ENCODE measurements at regions not wholly inside any gene's neighbourhood (a gene's known extent, or its start where the extent isn't known, plus 50 kb on each side); places are given as distances from the start of the nearest gene placed in this dataset.

DNA sequence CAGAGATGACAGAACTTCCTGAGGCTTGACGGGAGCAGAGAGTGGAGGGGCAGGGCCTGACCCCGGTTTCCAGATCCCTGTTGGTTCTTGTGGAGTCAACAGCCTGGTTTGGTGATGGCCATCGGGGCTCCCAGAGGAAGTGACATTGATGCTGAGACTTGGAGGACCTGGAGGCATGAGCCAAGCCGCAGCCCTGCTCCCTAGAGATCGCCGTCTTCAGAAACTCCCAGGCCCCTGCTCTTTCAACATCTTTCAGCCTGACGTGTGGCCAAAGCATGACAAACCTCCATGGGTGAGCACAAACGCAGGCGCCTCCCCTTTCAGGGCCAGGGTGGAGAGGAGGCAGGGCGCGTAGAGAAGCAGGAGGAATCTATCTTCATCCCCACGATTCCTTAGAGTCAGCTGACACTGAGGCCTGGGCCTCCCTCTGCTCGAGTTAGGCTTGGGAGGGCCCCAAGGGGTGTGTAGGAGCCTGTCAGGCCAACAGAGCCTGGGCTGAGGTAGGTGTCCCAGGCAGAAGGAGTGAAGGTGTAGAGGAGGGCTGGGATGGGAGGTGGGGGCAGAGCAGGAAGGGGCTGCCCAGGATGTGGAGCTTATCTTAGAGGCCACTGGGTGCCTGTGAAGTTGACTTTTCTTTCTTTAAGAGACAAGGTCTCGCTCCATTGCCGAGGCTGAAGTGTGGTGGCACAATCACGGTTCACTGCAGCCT, 56.1 kb upstream of the MED9 start:
- Histone ChIP-seq H3K9me2 (ENCODE audit: insufficient read depth) (no peaks in the 10 kb centered on the region), H3K4me2 (ENCODE audit: low read length) (no peak overlapping the region), H4K20me1 (ENCODE audit: insufficient read depth) (no peaks in the 10 kb centered on the region), H3K36me3 (ENCODE audit: control insufficient read depth in 1 of 2, insufficient read depth in 2 of 2, low read length in 2 of 2) (no peaks in the 10 kb centered on the region), H3K27ac (ENCODE audit: low read depth, low read length) (no peak overlapping the region), H3K4me1 (ENCODE audit: control insufficient read depth in 1 of 2, insufficient read depth in 2 of 2, low read length in 2 of 2) (peaks cover 2 to 16% of the 10 kb centered on the region in 2 experiments; a peak in 3 of 4 replicates), H3K27me3 (ENCODE audit: insufficient read depth, low read length) (no peaks in the 10 kb centered on the region), H3K9me3 (ENCODE audit: control insufficient read depth in 1 of 2, insufficient read depth in 1 of 2, low read depth in 1 of 2, low read length in 2 of 2) (peaks cover 16 to 22% of the 10 kb centered on the region in 2 experiments; a peak in 3 of 4 replicates), H3K9ac (ENCODE audit: low read length) (no peak overlapping the region), H3K4me3 (replicated peaks in 1 of 2; ENCODE audit: low read depth in 1 of 2, low read length in 2 of 2) (no peak overlapping the region), H3K79me2 (ENCODE audit: insufficient read depth, low read length) (no peaks in the 10 kb centered on the region), H2AFZ (ENCODE audit: low read depth, low read length, poor library complexity, severe bottlenecking) (no peak overlapping the region)
- TF ChIP-seq CTCF (IDR thresholded peaks at IDR 0.05 in 2 of 3, conservative IDR thresholded peaks at IDR 0.05 in 1 of 3; ENCODE audit: borderline replicate concordance in 1 of 3, insufficient read depth in 1 of 3, low read depth in 2 of 3, low read length in 2 of 3) (no peak), EZH2phosphoT487 (IDR thresholded peaks at IDR 0.05; ENCODE audit: borderline replicate concordance) (no peak), SIN3A (IDR thresholded peaks at IDR 0.05; ENCODE audit: low read depth) (no peak), CEBPB (IDR thresholded peaks at IDR 0.05; ENCODE audit: low read depth) (no peak), EGR1 (IDR thresholded peaks at IDR 0.05; ENCODE audit: low read depth) (no peak), RAD21 (IDR thresholded peaks at IDR 0.05; ENCODE audit: low read depth) (no peak), ZFX (IDR thresholded peaks at IDR 0.05) (no peak), YY1 (IDR thresholded peaks at IDR 0.05; ENCODE audit: extremely low read depth, insufficient replicate concordance, low read depth, low read length) (no peak)
- TF ChIP-seq, protein P1, sequence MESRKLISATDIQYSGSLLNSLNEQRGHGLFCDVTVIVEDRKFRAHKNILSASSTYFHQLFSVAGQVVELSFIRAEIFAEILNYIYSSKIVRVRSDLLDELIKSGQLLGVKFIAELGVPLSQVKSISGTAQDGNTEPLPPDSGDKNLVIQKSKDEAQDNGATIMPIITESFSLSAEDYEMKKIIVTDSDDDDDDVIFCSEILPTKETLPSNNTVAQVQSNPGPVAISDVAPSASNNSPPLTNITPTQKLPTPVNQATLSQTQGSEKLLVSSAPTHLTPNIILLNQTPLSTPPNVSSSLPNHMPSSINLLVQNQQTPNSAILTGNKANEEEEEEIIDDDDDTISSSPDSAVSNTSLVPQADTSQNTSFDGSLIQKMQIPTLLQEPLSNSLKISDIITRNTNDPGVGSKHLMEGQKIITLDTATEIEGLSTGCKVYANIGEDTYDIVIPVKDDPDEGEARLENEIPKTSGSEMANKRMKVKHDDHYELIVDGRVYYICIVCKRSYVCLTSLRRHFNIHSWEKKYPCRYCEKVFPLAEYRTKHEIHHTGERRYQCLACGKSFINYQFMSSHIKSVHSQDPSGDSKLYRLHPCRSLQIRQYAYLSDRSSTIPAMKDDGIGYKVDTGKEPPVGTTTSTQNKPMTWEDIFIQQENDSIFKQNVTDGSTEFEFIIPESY (IDR thresholded peaks at IDR 0.05; ENCODE audit: extremely low read depth, insufficient replicate concordance, low read length) = no peak
- RAD21 ChIA-PET (ENCODE audit: low non-redundant PET in 1 of 2, low total read pairs in 2 of 2, uncharacterized antibody in 2 of 2, unreplicated experiment in 2 of 2) = no interaction called here
- intact Hi-C loops (cut with micrococcal nuclease) = no loop called here
- CTCF ChIA-PET = no interaction called here
- POLR2A ChIA-PET = no interaction called here
- BruUV-seq (replicated peaks) = no TSS peak
- no peak for ATAC-seq
- DNase-seq (ENCODE audit: low read depth, low spot score) = no peak
